GM23248 (cell line): ENCODE measurements at regions not wholly inside any gene's neighbourhood (a gene's known extent, or its start where the extent isn't known, plus 50 kb on each side); places are given as distances from the start of the nearest gene placed in this dataset.
"Not testable (repeated sequence)": the region's sequence is repeated elsewhere in the genome, so short reads cannot be mapped to it uniquely, and the experiment has no call there.

Experiments used
- DNase-seq: peaks from one replicate; pipeline ENCODE4 v3.0.0-alpha.2; 2015
- H2AFZ ChIP-seq: fragments of 200-600 bp; sonication (generic); 2 replicates; pipeline ENCODE4 v1.6.1; 2016; ENCODE audit warnings: antibody characterized with exemption
- H3F3A ChIP-seq: fragments of 200-600 bp; sonication (generic); 2 replicates; pipeline ENCODE4 v1.6.1; 2016; ENCODE audit warnings: mild to moderate bottlenecking, antibody characterized with exemption, mixed run types; ENCODE audit not compliant: insufficient read depth
- H3K27ac ChIP-seq: fragments of 200-600 bp; sonication (generic); 2 replicates; pipeline ENCODE4 v1.5.1; 2016; ENCODE audit warnings: mild to moderate bottlenecking
- H3K27me3 ChIP-seq: fragments of 200-600 bp; sonication (generic); replicated peaks from 2 replicates; pipeline ENCODE4 v1.6.1; 2016; ENCODE audit warnings: mild to moderate bottlenecking; ENCODE audit not compliant: insufficient read depth
- H3K36me3 ChIP-seq: fragments of 200-600 bp; sonication (generic); 2 replicates; pipeline ENCODE4 v1.6.1; 2016; ENCODE audit warnings: low read depth, mild to moderate bottlenecking
- H3K4me1 ChIP-seq: fragments of 200-600 bp; sonication (generic); 2 replicates; pipeline ENCODE4 v1.6.1; 2016; ENCODE audit warnings: mild to moderate bottlenecking; ENCODE audit not compliant: insufficient read depth
- H3K4me2 ChIP-seq: fragments of 200-600 bp; sonication (generic); one replicate; pipeline ENCODE4 v1.6.1; 2016; ENCODE audit warnings: mild to moderate bottlenecking; ENCODE audit not compliant: unreplicated experiment
- H3K4me3 ChIP-seq: fragments of 200-600 bp; sonication (generic); 2 replicates; pipeline ENCODE4 v1.5.1; 2016; ENCODE audit warnings: mild to moderate bottlenecking
- H3K79me2 ChIP-seq: fragments of 200-600 bp; sonication (generic); 2 replicates; pipeline ENCODE4 v1.6.1; 2016; ENCODE audit warnings: mild to moderate bottlenecking; ENCODE audit not compliant: insufficient read depth
- H3K9ac ChIP-seq: fragments of 200-600 bp; sonication (generic); 2 replicates; pipeline ENCODE4 v1.6.1; 2016; ENCODE audit warnings: mild to moderate bottlenecking
- H3K9me2 ChIP-seq: fragments of 200-600 bp; sonication (generic); 2 replicates; pipeline ENCODE4 v1.6.1; 2016; ENCODE audit warnings: mixed run types, mild to moderate bottlenecking, moderate library complexity; ENCODE audit not compliant: insufficient read depth
- H3K9me3 ChIP-seq: fragments of 200-600 bp; sonication (generic); one replicate; pipeline ENCODE4 v1.6.1; 2017; ENCODE audit warnings: low read depth
- H4K20me1 ChIP-seq: fragments of 200-600 bp; sonication (generic); 2 replicates; pipeline ENCODE4 v1.6.0; 2016; ENCODE audit not compliant: insufficient read depth
- EZH2 ChIP-seq: fragments of 200-600 bp; sonication (generic); IDR thresholded peaks from 2 replicates; pipeline ENCODE4 v1.6.1; 2018; ENCODE audit warnings: antibody characterized with exemption, mild to moderate bottlenecking; ENCODE audit not compliant: insufficient read depth, poor library complexity, severe bottlenecking
- EZH2phosphoT487 ChIP-seq: fragments of 200-600 bp; sonication (generic); IDR thresholded peaks from 2 replicates; pipeline ENCODE4 v1.6.1; 2018; ENCODE audit warnings: antibody characterized with exemption, moderate library complexity, mild to moderate bottlenecking, low read depth; ENCODE audit not compliant: insufficient read depth
- WGBS, 2 experiments: methylation state at CpG; one replicate each; pipeline ENCODE4 v1.1.6; 2015 to 2017; ENCODE audit warnings: low lambda C conversion rate in 2 of 2, low coverage in 1 of 2; ENCODE audit errors: missing lambda C conversion rate in 2 of 2; 5-methylcytosine and 5-hydroxymethylcytosine counted together
- in situ Hi-C: fragments of 300-500 bp; cut with MboI; formaldehyde crosslinking; loops from 2 replicates; pipeline ENCODE4 v1.15.0; 2020

DNA sequence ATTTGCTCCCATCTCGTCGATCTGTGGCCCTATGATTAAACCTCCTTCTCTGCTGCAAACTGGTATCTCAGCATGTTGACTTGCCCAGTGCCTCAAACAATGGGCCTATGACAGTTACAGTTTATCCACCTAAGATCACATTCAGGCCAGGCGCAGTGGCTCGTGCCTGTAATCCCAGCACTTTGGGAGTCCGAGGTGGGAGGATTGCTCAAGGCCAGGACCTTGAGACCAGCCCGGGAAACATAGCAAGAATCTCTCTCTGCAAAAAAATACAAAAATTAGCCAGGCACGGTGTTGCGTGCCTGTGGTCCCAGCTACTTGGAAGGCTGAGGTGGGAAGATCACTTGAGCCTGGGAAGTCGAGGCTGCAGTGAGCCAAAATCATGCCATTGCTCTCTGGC, 79.8 kb upstream of the ADGRL1 start:
- H3K4me3 ChIP-seq, H3K9me3 ChIP-seq, H3K79me2 ChIP-seq, DNase-seq, H2AFZ ChIP-seq, H3K27ac ChIP-seq, H3K4me1 ChIP-seq, H3K4me2 ChIP-seq, H3K9me2 ChIP-seq, H3K9ac ChIP-seq, H4K20me1 ChIP-seq, H3K27me3 ChIP-seq, in situ Hi-C loops, H3K36me3 ChIP-seq: not testable (repeated sequence)
- peaks cover 12% of the 10 kb centered on the region for H3F3A ChIP-seq
- WGBS, 2 experiments = 80 to 81% methylated on average over 9 of the region's 9 CpGs

DNA sequence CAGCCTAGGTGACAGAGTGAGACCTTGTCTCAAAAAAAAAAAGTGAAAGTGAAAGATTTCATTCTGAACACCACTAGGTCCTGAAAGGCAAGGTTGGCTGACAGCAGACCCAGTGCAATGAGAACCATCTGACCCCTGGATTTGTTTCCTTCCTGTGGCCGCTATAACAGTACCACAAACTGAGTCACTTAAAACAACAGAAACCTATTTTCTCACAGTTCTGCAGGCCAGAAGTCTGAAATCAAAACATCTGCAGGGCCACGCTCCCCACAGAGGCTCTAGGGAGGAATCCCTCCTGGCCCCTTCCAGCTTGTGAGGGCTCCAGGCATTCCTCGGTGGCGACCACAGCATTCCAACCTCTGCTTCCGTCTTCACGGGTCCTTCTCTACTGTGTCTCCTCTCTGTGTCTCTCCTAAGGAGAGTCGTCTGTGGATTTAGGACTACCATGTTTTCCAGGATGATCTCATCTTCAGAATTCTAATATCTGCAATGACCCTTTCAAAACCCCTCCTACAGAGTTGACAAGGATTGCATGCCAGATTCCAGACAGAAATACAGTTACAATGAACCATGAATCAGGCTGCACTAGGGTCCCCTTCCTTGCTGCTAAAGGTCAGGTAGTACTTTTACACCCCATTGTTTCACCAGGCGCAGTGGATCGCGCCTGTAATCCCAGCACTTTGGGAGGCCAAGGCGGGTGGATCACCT, 78.0 kb upstream of the ADGRL1 start:
- H4K20me1 ChIP-seq, H3K4me1 ChIP-seq, H3K36me3 ChIP-seq, in situ Hi-C loops, H3K79me2 ChIP-seq, H3K9me3 ChIP-seq, H3K9me2 ChIP-seq, H3K9ac ChIP-seq: not testable (repeated sequence)
- peak; percentile 77 for DNase-seq
- Histone ChIP-seq H2AFZ (peak overlapping the region; percentile 67; the same call in 1 of the 2 replicates), H3K4me2 (peak overlapping the region; percentile 72), H3K4me3 (peak overlapping the region; percentile 44), H3K27me3 (peaks cover 19% of the 10 kb centered on the region), H3F3A (peaks cover 12% of the 10 kb centered on the region), H3K27ac (peak overlapping the region; percentile 13; the same call in 1 of the 2 replicates)
- WGBS, 2 experiments = 33 to 36% methylated on average over 11 of the region's 11 CpGs
- 0 out of 2 replicates have a peak, but pooled peaks have one; percentile 49 for TF ChIP-seq EZH2phosphoT487

DNA sequence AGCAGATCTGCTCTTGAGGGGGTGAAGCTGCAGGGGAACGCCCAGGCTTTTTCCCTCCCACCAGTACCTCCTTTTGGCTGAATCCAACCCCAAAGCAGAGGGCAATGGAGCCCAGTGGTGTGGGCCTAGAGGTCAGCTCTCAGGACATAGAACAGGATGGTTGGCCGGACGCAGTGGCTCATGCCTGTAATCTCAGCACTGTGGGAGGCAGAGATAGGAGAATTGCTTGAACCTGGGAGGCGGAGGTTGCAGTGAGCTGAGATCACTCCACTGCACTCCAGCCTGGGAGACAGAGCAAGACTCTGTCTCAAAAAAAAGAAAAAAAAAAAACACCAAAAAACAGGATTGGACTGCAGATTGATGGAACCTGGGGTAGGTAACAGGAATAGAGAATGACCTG, 73.3 kb upstream of the ADGRL1 start:
- in situ Hi-C loops, H3K9me2 ChIP-seq, H4K20me1 ChIP-seq, H3K4me2 ChIP-seq, H3K9ac ChIP-seq, H3K79me2 ChIP-seq, H3K4me1 ChIP-seq, DNase-seq, H3K27ac ChIP-seq, H2AFZ ChIP-seq, H3K4me3 ChIP-seq, H3K36me3 ChIP-seq, H3K9me3 ChIP-seq: not testable (repeated sequence)
- Histone ChIP-seq H3F3A (peaks cover 11% of the 10 kb centered on the region), H3K27me3 (peaks cover 41% of the 10 kb centered on the region)
- WGBS, 2 experiments = 51 to 77% methylated on average over 3 to 4 of the region's 4 CpGs

DNA sequence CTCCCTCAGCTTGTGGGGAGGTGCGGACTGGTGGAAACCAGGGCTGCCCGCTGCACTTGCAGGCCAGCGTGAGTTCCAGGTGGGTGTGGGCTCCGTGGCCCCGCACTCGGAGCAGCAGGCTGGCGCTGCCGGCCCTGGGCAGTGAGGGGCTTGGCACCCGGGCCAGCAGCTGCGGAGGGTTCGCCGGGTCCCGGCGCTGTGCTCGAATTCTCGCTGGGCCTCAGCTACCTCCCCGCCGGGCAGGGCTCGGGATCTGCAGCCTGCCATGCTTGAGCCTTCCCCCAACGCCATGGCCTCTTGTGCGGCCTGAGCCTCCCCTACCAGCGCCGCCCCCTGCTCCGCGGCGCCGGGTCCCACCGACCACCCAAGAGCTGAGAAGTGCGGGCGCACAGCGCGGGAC, 71.6 kb upstream of the ADGRL1 start:
- no peaks in the 10 kb centered on the region for H3K9me2 ChIP-seq
- H4K20me1 ChIP-seq = no peaks in the 10 kb centered on the region
- H3K36me3 ChIP-seq = no peaks in the 10 kb centered on the region
- H3K9ac ChIP-seq = no peak overlapping the region
- in situ Hi-C loops = no loop called here
- H3K9me3 ChIP-seq = no peaks in the 10 kb centered on the region
- H3K4me1 ChIP-seq = no peaks in the 10 kb centered on the region
- H3F3A ChIP-seq = no peaks in the 10 kb centered on the region
- no peak overlapping the region for H3K4me3 ChIP-seq
- H3K79me2 ChIP-seq = no peaks in the 10 kb centered on the region
- no peak for DNase-seq
- TF ChIP-seq EZH2 (no peak), EZH2phosphoT487 (no peak)
- H3K27me3 ChIP-seq = peaks cover 57% of the 10 kb centered on the region
- WGBS, 2 experiments = 86 to 91% methylated on average over 25 to 30 of the region's 32 CpGs
- no peak overlapping the region for H2AFZ ChIP-seq
- H3K4me2 ChIP-seq = no peak overlapping the region
- no peak overlapping the region for H3K27ac ChIP-seq

DNA sequence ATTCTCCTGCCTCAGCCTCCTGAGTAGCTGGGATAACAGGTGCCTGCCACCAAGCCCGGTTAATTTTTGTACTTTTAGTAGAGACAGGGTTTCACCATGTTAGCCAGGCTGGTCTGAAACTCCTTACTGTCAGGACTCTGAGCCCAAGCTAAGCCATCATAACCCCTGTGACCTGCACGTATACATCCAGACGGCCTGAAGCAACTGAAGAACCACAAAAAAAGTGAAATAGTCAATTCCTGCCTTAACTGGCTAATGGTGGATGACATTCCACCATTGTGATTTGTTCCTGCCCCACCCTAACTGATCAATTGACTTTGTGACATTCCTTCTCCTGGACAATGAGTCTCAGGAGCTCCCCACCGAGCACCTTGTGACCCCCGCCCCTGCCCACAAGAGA, 69.9 kb upstream of the ADGRL1 start:
- H2AFZ ChIP-seq, H3K27ac ChIP-seq, H3K4me3 ChIP-seq, H3K36me3 ChIP-seq, H3F3A ChIP-seq, H3K4me2 ChIP-seq, H3K9me2 ChIP-seq, in situ Hi-C loops, H3K79me2 ChIP-seq, H3K9ac ChIP-seq, H4K20me1 ChIP-seq, DNase-seq, H3K9me3 ChIP-seq, H3K4me1 ChIP-seq: not testable (repeated sequence)
- WGBS, 2 experiments = 40 to 47% methylated on average over 5 of the region's 5 CpGs
- peaks cover 74% of the 10 kb centered on the region for H3K27me3 ChIP-seq
